ENCODE measurements at regions not wholly inside any gene's neighbourhood (a gene's known extent, or its start where the extent isn't known, plus 50 kb on each side); places are given as distances from the start of the nearest gene placed in this dataset.

- DNase-seq = no peak
These were observed 141.8 kb downstream of the RPL22L1 start for GRCh38 chr3:170728181-170728580.

GRCh38 chr3:170727754-170728153, 141.9 kb upstream of the SLC7A14 start:
- no peak for DNase-seq

- DNase-seq = no peak
These were observed 141.2 kb upstream of the SLC7A14 start for GRCh38 chr3:170726976-170727661.

GRCh38 chr3:170725285-170725731, 139.4 kb upstream of the SLC7A14 start:
- no peak for DNase-seq

GRCh38 chr3:170724599-170725280, 138.9 kb upstream of the SLC7A14 start:
- no peak for DNase-seq

- DNase-seq = no peak
These were observed 137.4 kb upstream of the SLC7A14 start for GRCh38 chr3:170723241-170723640.

- DNase-seq = no peak
These were observed 135.7 kb upstream of the SLC7A14 start for GRCh38 chr3:170721563-170721962.

GRCh38 chr3:170719300-170719699, 133.4 kb upstream of the SLC7A14 start:
- DNase-seq = no peak

GRCh38 chr3:170718848-170719247, 133.0 kb upstream of the SLC7A14 start:
- no peak for DNase-seq

- no peak for DNase-seq
These were observed 131.8 kb upstream of the SLC7A14 start for GRCh38 chr3:170717410-170718402.

GRCh38 chr3:170716172-170716805, 130.4 kb upstream of the SLC7A14 start:
- no peak for DNase-seq

GRCh38 chr3:170714562-170715535, 129.0 kb upstream of the SLC7A14 start:
- no peak for DNase-seq

- no peak for DNase-seq
These were observed 128.2 kb upstream of the SLC7A14 start for GRCh38 chr3:170714122-170714521.

GRCh38 chr3:170713653-170714052, 127.8 kb upstream of the SLC7A14 start:
- no peak for DNase-seq

- no peak for DNase-seq
These were observed 126.9 kb upstream of the SLC7A14 start for GRCh38 chr3:170712798-170713197.

- no peak for DNase-seq
These were observed 126.5 kb upstream of the SLC7A14 start for GRCh38 chr3:170712336-170712735.

- DNase-seq = no peak
These were observed 125.9 kb upstream of the SLC7A14 start for GRCh38 chr3:170711786-170712185.

- DNase-seq = no peak
These were observed 123.2 kb upstream of the SLC7A14 start for GRCh38 chr3:170709046-170709445.

GRCh38 chr3:170707899-170708298, 122.0 kb upstream of the SLC7A14 start:
- DNase-seq = no peak

GRCh38 chr3:170705131-170705530, 119.3 kb upstream of the SLC7A14 start:
- DNase-seq = no peak

- DNase-seq = no peak
These were observed 117.3 kb upstream of the SLC7A14 start for GRCh38 chr3:170703121-170703588.
